Endothelial cell of umbilical vein (primary cell): ENCODE measurements at regions not wholly inside any gene's neighbourhood (a gene's known extent, or its start where the extent isn't known, plus 50 kb on each side); places are given as distances from the start of the nearest gene placed in this dataset.

Experiments
- BruUV-seq: library from RNA; stranded (reverse); fragments of 400-500 nt; replicated peaks from 2 replicates; lab custom pipeline; 2021; lab: Mats Ljungman, UMichigan
- CTCF ChIA-PET: fragments of 300-600, 350-600 bp; sonication (Branson Sonifier 250); formaldehyde crosslinking; loops from one replicate; lab custom pipeline; 2021; ENCODE audit warnings: antibody characterized with exemption, inconsistent platforms; lab: Charles Lee
- POLR2A ChIA-PET: fragments of 300-600, 350-600 bp; sonication (Branson Sonifier 250); formaldehyde crosslinking; loops from one replicate; lab custom pipeline; 2021; ENCODE audit warnings: antibody characterized with exemption, inconsistent platforms; lab: Charles Lee
- DNase-seq: peaks from one replicate; pipeline ENCODE4 v3.0.0-alpha.2; 2011; ENCODE audit warnings: low read depth, low spot score
- FAIRE-seq: peaks from 2 replicates; lab custom pipeline; 2011; peaks lifted over from hg19 to GRCh38; lab: Jason Lieb, UNC
- H2AFZ ChIP-seq: 2 replicates; pipeline ENCODE4 v1.6.0; 2012; ENCODE audit warnings: low read depth, low read length, control low read depth, inconsistent platforms
- H3K27ac ChIP-seq: 2 replicates; pipeline ENCODE4 v1.5.1; 2011; ENCODE audit warnings: low read depth, mild to moderate bottlenecking, control low read depth, low read length, moderate library complexity; ENCODE audit not compliant: insufficient read depth
- H3K27me3 ChIP-seq, 2 experiments: 2 replicates each; pipeline versions ENCODE4 v1.6.0 to v1.6.1; 2011; ENCODE audit warnings: low read length in 2 of 2, mixed read lengths in 1 of 2; ENCODE audit not compliant: control insufficient read depth in 2 of 2, insufficient read depth in 2 of 2
- H3K36me3 ChIP-seq, 2 experiments: 2 replicates in 1 of 2; 3 replicates in 1 of 2; pipeline ENCODE4 v1.5.1; 2011; ENCODE audit warnings: low read length in 2 of 2, mild to moderate bottlenecking in 1 of 2, moderate library complexity in 1 of 2; ENCODE audit not compliant: control insufficient read depth in 2 of 2, insufficient read depth in 2 of 2; ENCODE audit errors: extremely low read depth in 1 of 2
- H3K4me1 ChIP-seq: 3 replicates; pipeline ENCODE4 v1.5.1; 2011; ENCODE audit warnings: mild to moderate bottlenecking, low read length; ENCODE audit not compliant: control insufficient read depth, insufficient read depth; ENCODE audit errors: extremely low read depth
- H3K4me2 ChIP-seq: 2 replicates; pipeline ENCODE4 v1.6.1; 2011; ENCODE audit warnings: low read length, control low read depth, mixed read lengths; ENCODE audit not compliant: insufficient read depth
- H3K4me3 ChIP-seq, 3 experiments: fragments of 200-600 bp in 1 of 3; sonication (generic), shearing (Covaris generic) in 1 of 3; replicated peaks in 1 of 3; 2 replicates each; pipeline ENCODE4 v1.5.1; 2011 to 2016; ENCODE audit warnings: control low read depth in 3 of 3, low read length in 3 of 3, mild to moderate bottlenecking in 2 of 3, inconsistent platforms in 1 of 3, low read depth in 1 of 3, moderate library complexity in 1 of 3; ENCODE audit not compliant: insufficient read depth in 1 of 3
- H3K79me2 ChIP-seq: 2 replicates; pipeline ENCODE4 v1.6.0; 2012; ENCODE audit warnings: low read length, inconsistent platforms; ENCODE audit not compliant: control insufficient read depth, insufficient read depth
- H3K9ac ChIP-seq: replicated peaks from 2 replicates; pipeline ENCODE3; 2011; ENCODE audit warnings: low read length, control low read depth; ENCODE audit not compliant: insufficient read depth; ENCODE audit errors: extremely low read depth
- H3K9me1 ChIP-seq: replicated peaks from 3 replicates; pipeline ENCODE4 v1.6.0; 2011; ENCODE audit warnings: mild to moderate bottlenecking, low read length; ENCODE audit not compliant: control insufficient read depth, insufficient read depth; ENCODE audit errors: extremely low read depth
- H3K9me3 ChIP-seq: replicated peaks from 2 replicates; pipeline ENCODE4 v1.5.1; 2012; ENCODE audit warnings: low read length, inconsistent platforms; ENCODE audit not compliant: control insufficient read depth, insufficient read depth
- H4K20me1 ChIP-seq: replicated peaks from 2 replicates; pipeline ENCODE3; 2011; ENCODE audit warnings: mild to moderate bottlenecking, low read length; ENCODE audit not compliant: control insufficient read depth, insufficient read depth; ENCODE audit errors: extremely low read depth
- EZH2 ChIP-seq: IDR thresholded peaks from 2 replicates; pipeline ENCODE4 v1.6.1; 2012; ENCODE audit warnings: borderline replicate concordance, low read depth, mild to moderate bottlenecking, moderate library complexity, low read length, inconsistent platforms; ENCODE audit not compliant: severe bottlenecking
- FOS ChIP-seq: IDR thresholded peaks from 2 replicates; pipeline ENCODE4 v1.6.1; 2011; ENCODE audit warnings: mild to moderate bottlenecking, low read length, moderate library complexity, borderline replicate concordance; ENCODE audit not compliant: insufficient read depth
- GATA2 ChIP-seq: IDR thresholded peaks from 2 replicates; pipeline ENCODE4 v1.7.0; 2011; ENCODE audit warnings: low read depth, mild to moderate bottlenecking, moderate library complexity, mixed read lengths, low read length; ENCODE audit not compliant: insufficient read length, insufficient read depth
- JUN ChIP-seq: IDR thresholded peaks from 2 replicates; pipeline ENCODE4 v1.6.1; 2011; ENCODE audit warnings: borderline replicate concordance, low read depth; ENCODE audit not compliant: insufficient read length, insufficient read depth
- MYC ChIP-seq: IDR thresholded peaks from one replicate; pipeline ENCODE4 v1.6.1; 2011; ENCODE audit warnings: mild to moderate bottlenecking, low read depth, low read length
- POLR2A ChIP-seq: IDR thresholded peaks from 2 replicates; pipeline ENCODE4 v1.6.1; 2012; ENCODE audit warnings: low read depth, mild to moderate bottlenecking, control low read depth, low read length
- POLR2AphosphoS5 ChIP-seq: IDR thresholded peaks from 2 replicates; pipeline ENCODE4 v1.6.1; 2012; ENCODE audit warnings: low read depth, mild to moderate bottlenecking, control low read depth, low read length, moderate library complexity; ENCODE audit not compliant: insufficient read depth
- dilution Hi-C: fragments of 300-500 bp; cut with MboI; formaldehyde crosslinking; loops from one replicate; pipeline ENCODE4 v1.15.0; 2019; ENCODE audit warnings: low sequenced_read_pairs; ENCODE audit not compliant: extremely low pct_ligation_motif_present
- intact Hi-C: fragments of 100-400 bp; cut with micrococcal nuclease; formaldehyde crosslinking; loops from one replicate; pipeline ENCODE4 v1.10.0; 2022
- TF ChIP-seq, protein P1 (sequence below), 2 donors: IDR thresholded peaks; 1 replicate in 1 of 2; 2 replicates in 1 of 2; pipeline ENCODE4 v1.5.1; 2011; ENCODE audit warnings: low read length in 2 of 2, mild to moderate bottlenecking in 2 of 2, moderate library complexity in 2 of 2, control low read depth in 1 of 2, inconsistent platforms in 1 of 2, low read depth in 1 of 2; ENCODE audit not compliant: insufficient read depth in 1 of 2; ENCODE audit errors: extremely low read depth in 1 of 2
- TF ChIP-seq, protein P2 (sequence below): IDR thresholded peaks from 2 replicates; pipeline ENCODE4 v1.6.1; 2011; ENCODE audit not compliant: insufficient read depth, insufficient read length

DNA sequence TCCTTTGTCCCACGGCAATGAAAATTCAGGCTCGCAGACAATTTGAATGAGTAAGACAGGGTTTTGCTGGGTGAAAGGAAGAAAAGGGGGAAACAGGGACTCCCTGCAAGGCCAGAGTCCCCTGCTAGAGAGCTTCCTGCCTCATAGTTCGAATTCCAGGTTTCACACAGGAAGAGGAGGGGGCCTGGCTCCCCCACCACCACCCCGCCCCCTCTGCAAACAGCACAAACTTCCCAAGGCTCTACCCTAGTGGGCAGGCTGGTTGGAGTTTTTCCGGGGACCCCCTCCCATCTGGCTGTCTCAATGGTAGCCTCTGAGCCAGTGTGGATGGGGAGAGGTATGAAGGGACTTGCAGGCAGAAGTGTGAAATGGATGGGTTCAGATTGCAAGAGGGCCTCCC lies 57.4 kb upstream of the NEBL start:
- H3K27me3 ChIP-seq = no peaks in the 10 kb centered on the region
- ChIA-PET CTCF (interaction anchor here (1.1 kb wide), 1 partner anchor 8 kb away, joined by 4 read pairs; no protein-coding TSS in a partner anchor), POLR2A (no interaction called here)
- no TSS peak for BruUV-seq
- no peaks in the 10 kb centered on the region for H3K9me3 ChIP-seq
- no peak for FAIRE-seq
- H3K4me2 ChIP-seq = no peak overlapping the region
- no peaks in the 10 kb centered on the region for H3K79me2 ChIP-seq
- no peaks in the 10 kb centered on the region for H3K9me1 ChIP-seq
- no peaks in the 10 kb centered on the region for H3K4me1 ChIP-seq
- H3K4me3 ChIP-seq = no peak overlapping the region
- no peak for TF ChIP-seq POLR2AphosphoS5
- no peak for TF ChIP-seq FOS
- no peak for TF ChIP-seq EZH2
- TF ChIP-seq POLR2A = no peak
- TF ChIP-seq JUN = no peak
- no peak for TF ChIP-seq GATA2
- no peak for TF ChIP-seq MYC
- TF ChIP-seq, protein P1, sequence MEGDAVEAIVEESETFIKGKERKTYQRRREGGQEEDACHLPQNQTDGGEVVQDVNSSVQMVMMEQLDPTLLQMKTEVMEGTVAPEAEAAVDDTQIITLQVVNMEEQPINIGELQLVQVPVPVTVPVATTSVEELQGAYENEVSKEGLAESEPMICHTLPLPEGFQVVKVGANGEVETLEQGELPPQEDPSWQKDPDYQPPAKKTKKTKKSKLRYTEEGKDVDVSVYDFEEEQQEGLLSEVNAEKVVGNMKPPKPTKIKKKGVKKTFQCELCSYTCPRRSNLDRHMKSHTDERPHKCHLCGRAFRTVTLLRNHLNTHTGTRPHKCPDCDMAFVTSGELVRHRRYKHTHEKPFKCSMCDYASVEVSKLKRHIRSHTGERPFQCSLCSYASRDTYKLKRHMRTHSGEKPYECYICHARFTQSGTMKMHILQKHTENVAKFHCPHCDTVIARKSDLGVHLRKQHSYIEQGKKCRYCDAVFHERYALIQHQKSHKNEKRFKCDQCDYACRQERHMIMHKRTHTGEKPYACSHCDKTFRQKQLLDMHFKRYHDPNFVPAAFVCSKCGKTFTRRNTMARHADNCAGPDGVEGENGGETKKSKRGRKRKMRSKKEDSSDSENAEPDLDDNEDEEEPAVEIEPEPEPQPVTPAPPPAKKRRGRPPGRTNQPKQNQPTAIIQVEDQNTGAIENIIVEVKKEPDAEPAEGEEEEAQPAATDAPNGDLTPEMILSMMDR (IDR thresholded peaks at IDR 0.05; ENCODE audit: extremely low read depth in 1 of 2, insufficient read depth in 1 of 2, low read depth in 1 of 2, low read length in 2 of 2) = no peak
- TF ChIP-seq, protein P2, sequence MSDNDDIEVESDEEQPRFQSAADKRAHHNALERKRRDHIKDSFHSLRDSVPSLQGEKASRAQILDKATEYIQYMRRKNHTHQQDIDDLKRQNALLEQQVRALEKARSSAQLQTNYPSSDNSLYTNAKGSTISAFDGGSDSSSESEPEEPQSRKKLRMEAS = no peak
- intact Hi-C loops = no loop called here
- no peaks in the 10 kb centered on the region for H3K36me3 ChIP-seq
- no peak overlapping the region for H2AFZ ChIP-seq
- no peak overlapping the region for H3K9ac ChIP-seq
- dilution Hi-C loops = no loop called here
- no peaks in the 10 kb centered on the region for H4K20me1 ChIP-seq
- H3K27ac ChIP-seq = no peak overlapping the region
- DNase-seq = no peak
